ENCODE measurements at regions not wholly inside any gene's neighbourhood (a gene's known extent, or its start where the extent isn't known, plus 50 kb on each side); places are given as distances from the start of the nearest gene placed in this dataset.

DNA sequence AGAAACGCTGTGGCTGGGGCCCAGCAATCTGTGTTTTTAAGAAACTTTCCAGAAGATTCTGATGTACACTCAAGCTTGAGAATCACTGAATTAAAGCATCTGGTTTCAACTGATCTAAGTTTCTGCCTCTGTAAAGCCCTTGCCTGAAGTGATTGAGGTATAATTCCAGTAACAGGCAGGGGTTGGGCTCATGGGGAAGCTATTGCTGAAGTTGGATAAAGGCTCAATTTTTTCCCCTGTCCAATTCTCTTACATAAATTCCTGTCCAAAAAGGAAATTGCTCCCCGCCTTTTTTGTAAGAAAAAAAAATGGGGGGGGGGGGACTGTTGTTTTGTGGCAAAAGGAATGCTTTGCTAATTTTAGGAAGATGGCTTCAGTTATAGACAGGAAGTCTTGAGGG lies 337.4 kb downstream of the NUAK1 start:
- no peak for TF ChIP-seq POLR2A (IDR thresholded peaks at IDR 0.05; ENCODE audit: low read length)
- TF ChIP-seq GATA1 (IDR thresholded peaks at IDR 0.05; ENCODE audit: low read depth, low read length): no peak
- DNase-seq: no peak

DNA sequence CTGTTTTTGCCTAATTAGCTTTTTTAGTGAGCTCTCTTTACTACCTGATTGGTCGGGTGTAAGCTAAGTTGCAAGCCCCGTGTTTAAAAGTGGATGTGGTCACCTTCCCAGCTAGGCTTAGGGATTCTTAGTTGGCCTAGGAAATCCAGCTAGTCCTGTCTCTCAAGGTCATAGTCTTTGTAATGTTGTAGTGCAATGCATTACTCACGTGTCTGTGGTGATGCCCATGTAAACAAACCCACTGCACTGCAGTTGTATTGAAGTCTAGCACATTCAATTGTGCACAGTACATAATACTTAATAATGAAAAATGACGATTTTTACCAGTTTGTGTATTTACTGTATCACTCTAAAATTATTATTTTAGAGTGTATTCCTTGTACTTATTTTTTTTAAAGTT lies 335.5 kb downstream of the NUAK1 start:
- TF ChIP-seq POLR2A (IDR thresholded peaks at IDR 0.05; ENCODE audit: low read length) (no peak), GATA1 (IDR thresholded peaks at IDR 0.05; ENCODE audit: low read depth, low read length) (no peak)

DNA sequence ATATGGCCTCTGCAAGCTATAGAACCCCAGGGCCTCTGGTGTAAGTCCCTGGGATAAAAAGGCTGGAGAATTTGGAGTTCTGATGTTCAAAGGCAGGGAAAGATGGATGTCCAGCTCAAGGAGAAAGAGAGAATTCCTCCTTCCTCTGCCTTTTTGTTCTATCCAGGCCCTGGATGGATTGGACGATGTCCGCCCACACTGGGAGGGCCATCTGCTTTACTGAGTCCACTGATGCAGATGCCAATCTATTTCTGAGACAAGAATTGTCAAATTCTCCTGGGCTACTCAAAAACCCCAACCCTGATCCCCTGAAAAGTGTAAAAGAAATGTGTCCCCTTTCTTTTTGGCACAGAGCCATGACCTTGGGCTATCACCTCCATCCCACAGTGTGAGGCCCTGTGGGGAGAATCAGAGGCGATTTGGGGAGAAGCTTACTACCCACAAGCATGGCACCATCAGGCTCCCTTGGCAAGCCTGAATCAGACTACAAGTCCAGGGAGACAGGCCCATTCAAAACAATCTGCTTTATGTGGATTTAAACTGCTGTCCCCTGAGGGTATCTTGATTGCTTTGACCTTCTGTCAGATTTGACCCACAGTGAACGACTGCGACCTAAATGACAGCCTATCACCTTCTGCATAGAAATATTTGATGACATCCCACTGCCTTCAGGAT lies 334.0 kb downstream of the NUAK1 start:
- no peak for DNase-seq
- no peak for TF ChIP-seq POLR2A (IDR thresholded peaks at IDR 0.05; ENCODE audit: low read length)
- no peak for TF ChIP-seq GATA1 (IDR thresholded peaks at IDR 0.05; ENCODE audit: low read depth, low read length)

More for the DNA sequence above, 335.5 kb downstream of the NUAK1 start:
- DNase-seq: no peak

GRCh38 chr12:105805730-105806399 lies 332.9 kb downstream of the NUAK1 start:
- no peak for DNase-seq
- TF ChIP-seq GATA1 (IDR thresholded peaks at IDR 0.05; ENCODE audit: low read depth, low read length): no peak
- no peak for TF ChIP-seq POLR2A (IDR thresholded peaks at IDR 0.05; ENCODE audit: low read length)

- no peak for TF ChIP-seq POLR2A (IDR thresholded peaks at IDR 0.05; ENCODE audit: low read length)
- no peak for TF ChIP-seq GATA1 (IDR thresholded peaks at IDR 0.05; ENCODE audit: low read depth, low read length)
- no peak for DNase-seq
These were observed 332.4 kb downstream of the NUAK1 start for GRCh38 chr12:105806400-105806770.

DNA sequence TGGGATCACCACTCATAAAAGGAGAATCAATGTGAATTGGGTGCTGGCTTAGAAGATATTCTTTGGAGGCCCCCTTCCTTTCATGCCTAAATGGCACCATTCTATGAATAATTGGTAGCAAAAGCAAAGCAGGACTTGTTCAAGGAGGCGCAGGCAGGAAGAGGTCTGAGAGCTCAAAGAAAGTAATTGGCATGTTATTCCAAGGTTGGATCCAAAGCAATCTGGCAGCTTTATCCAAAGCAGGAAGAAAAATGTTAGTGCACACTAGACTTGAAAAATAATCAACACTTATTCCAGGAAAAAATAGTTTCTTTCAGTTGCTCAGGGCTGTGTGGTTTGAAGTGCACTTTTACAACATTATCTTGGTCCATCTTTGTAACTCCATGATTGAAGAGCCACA lies 326.4 kb downstream of the NUAK1 start:
- DNase-seq: no peak

DNA sequence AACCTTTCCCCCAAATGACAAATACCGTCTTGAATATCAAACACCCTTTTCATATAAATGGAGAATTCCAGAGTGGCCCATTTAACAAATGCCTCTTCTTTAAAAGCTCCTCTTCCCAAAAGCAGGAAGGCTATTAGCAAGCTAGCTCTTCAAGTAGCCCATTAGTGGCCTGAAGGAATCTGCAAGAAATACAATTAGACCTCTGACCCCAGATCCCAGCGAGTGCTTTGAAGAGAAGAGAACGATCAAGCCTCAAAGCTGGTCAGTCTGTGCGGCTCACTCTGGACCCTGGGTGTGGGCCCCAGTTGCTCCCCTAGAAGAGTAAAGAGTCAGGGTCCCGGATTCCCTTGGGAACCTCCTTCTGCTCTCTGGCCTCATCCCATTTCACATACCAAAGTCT lies 325.6 kb downstream of the NUAK1 start:
- no peak for TF ChIP-seq POLR2A (IDR thresholded peaks at IDR 0.05; ENCODE audit: low read length)
- no peak for TF ChIP-seq GATA1 (IDR thresholded peaks at IDR 0.05; ENCODE audit: low read depth, low read length)
- no peak for DNase-seq

More for the DNA sequence above, 326.4 kb downstream of the NUAK1 start:
- TF ChIP-seq GATA1 (IDR thresholded peaks at IDR 0.05; ENCODE audit: low read depth, low read length): no peak
- TF ChIP-seq POLR2A (IDR thresholded peaks at IDR 0.05; ENCODE audit: low read length): no peak

DNA sequence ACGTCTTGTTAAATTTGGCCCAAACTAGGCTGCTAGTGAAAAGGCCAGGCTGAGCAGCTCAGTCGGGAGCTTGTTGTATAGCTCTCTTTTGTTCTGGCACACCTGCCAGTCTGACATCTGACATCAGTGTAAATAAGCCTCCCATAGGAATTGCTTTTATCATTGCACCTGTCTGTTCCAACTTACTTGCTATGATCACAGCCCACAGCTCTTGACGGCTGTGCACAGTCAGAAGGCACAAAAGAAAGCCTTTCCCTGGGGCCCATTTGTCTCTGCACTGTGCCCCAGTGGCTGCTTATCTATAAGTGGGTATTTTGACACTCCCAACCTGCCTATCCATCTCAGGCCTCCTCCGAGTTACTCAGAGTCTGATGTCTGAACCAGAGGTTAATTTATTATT lies 324.5 kb downstream of the NUAK1 start:
- no peak for DNase-seq
- TF ChIP-seq GATA1 (IDR thresholded peaks at IDR 0.05; ENCODE audit: low read depth, low read length): no peak
- TF ChIP-seq POLR2A (IDR thresholded peaks at IDR 0.05; ENCODE audit: low read length): no peak

DNA sequence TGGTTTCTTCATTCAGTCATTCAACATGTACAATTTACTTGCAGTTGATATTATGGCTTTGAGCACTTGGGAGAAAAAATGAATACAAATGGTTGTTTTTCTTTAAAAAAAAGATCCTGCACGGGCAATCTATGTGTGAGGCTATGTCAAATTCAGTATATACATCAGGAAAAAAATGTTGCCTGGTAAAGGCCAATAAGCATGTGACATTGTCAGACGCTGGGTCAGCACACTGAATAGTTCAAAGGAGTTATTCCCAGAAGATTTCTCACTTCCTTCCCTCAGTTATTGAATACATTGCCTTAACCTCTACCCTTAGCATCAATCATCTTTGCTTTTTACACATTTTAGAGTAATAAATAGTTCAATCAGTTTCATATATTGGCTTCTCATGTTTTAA lies 319.2 kb downstream of the NUAK1 start:
- TF ChIP-seq GATA1 (IDR thresholded peaks at IDR 0.05; ENCODE audit: low read depth, low read length) (no peak), POLR2A (IDR thresholded peaks at IDR 0.05; ENCODE audit: low read length) (no peak)
- no peak for DNase-seq

DNA sequence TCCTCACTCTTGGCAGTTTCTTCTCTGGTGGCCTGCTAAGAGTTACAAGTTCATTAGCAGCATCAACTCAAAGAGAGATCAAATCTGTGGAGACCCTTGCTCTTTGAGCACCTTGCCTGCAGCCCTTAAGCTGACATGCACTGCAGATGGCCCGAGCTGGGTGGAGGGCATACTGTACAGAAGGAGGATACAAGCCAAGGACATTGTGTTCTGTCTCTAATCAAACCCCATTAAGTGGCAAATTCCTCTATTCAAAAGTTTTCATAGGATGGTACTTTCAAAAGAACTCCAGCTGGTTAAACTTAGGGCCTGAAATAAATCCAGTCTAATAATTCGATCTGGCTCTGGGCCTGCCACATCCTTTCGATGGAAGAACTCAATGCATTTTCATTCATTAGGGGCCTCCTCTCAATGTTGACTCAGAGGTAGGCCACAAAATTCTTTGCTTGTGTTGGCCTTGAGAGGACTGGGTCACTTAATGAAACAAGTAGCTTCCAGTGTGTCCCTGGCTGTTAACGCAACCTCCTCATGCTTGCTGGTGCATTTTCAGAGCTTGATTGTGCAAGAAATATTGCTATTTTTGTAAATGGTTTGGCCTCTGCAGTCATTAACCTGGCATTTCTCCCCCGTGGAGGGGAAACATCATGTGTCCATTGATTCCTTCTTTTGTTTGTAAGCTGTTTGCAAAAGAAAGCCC lies 318.2 kb downstream of the NUAK1 start:
- TF ChIP-seq GATA1 (IDR thresholded peaks at IDR 0.05; ENCODE audit: low read depth, low read length) (no peak), POLR2A (IDR thresholded peaks at IDR 0.05; ENCODE audit: low read length) (no peak)
- no peak for DNase-seq

GRCh38 chr12:105822131-105823105 lies 316.3 kb downstream of the NUAK1 start:
- DNase-seq: no peak
- TF ChIP-seq GATA1 (IDR thresholded peaks at IDR 0.05; ENCODE audit: low read depth, low read length) (no peak), POLR2A (IDR thresholded peaks at IDR 0.05; ENCODE audit: low read length) (no peak)

DNA sequence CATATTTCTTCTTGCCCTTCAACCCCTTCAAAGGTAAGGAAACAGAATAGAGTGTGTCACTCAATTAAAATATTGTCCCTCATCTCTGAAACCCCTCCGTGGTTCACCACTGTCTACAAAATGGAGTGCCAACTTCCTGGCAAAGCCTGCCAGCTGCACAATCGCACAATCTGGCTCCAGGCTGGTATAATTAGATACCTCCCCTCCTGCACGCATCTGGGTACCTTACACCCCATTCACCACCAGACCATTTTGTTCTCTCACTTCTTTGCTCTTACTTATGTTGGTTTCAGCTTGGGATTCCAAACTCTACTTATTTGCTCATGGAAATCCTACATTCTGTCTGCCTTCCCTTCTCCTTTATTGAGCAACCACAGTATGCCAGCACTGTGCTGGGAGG lies 314.9 kb downstream of the NUAK1 start:
- no peak for TF ChIP-seq POLR2A (IDR thresholded peaks at IDR 0.05; ENCODE audit: low read length)
- TF ChIP-seq GATA1 (IDR thresholded peaks at IDR 0.05; ENCODE audit: low read depth, low read length): no peak
- no peak for DNase-seq

DNA sequence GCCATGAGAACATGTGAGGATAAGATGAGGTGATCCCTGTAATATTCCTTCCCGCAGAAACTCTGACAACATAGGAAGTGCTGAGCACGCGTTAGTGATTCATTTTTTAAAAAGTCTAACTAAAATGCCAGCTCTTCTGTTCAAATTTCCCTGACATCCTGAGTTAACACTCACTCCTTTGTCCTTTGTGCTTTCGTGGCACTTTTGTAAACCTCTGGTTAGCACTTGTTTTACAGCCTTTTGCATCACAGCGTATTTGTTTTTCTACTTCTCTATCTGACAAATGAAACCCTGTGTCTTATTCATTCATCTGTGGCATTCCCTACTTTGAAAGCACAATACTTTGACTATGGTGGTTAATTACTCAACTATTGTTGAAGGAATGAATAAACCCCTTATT lies 313.6 kb downstream of the NUAK1 start:
- no peak for DNase-seq

More for the DNA sequence above, 313.6 kb downstream of the NUAK1 start:
- TF ChIP-seq POLR2A (IDR thresholded peaks at IDR 0.05; ENCODE audit: low read length): no peak
- no peak for TF ChIP-seq GATA1 (IDR thresholded peaks at IDR 0.05; ENCODE audit: low read depth, low read length)

All from erythroblast (primary cell).